ENCODE measurements at regions not wholly inside any gene's neighbourhood (a gene's known extent, or its start where the extent isn't known, plus 50 kb on each side); places are given as distances from the start of the nearest gene placed in this dataset.

DNA sequence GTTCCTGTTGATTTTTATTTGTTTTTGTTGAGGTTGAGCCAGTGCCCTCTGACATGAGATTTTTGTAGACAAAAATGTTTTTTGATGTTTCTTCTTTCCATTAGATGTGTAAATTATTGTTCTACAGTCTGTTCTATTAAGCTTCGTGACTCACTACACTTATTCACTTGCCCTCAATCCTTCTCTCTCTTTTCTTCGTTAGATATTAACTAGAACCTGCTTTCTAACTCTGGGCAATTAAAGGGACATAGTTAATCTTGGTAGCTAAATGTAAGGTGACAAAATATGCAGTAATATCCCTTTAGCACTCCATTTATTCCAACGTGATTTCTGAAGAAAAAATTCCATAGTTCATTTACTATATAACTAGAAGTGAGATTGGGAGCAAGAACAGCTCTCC, 333.9 kb downstream of the PDHA2 start:
- no peak overlapping the region for H2AFZ ChIP-seq (ENCODE audit: insufficient read depth, low read length, poor library complexity)

DNA sequence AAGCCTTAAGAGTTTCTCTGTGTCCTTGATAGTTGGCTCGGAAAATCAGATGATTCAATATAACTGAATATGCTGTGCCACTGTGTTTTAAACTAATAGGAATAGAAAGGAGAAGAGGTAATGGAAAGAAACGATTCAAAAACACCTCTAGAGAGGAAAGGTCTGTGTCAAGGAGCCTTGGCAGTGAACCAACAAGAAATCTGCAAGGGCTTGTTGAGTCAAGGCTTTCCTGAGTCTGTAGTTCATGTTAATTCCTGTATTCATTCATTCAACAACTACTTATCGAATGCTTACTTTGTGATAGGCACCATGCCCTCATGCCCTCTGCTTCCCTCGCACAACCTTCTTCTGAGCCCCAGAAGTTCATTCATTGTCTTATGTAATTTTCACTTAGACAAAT, 336.0 kb downstream of the PDHA2 start:
- no peak overlapping the region for H3K4me3 ChIP-seq (ENCODE audit: low read depth, low read length)
- H2BK5ac ChIP-seq (ENCODE audit: low read depth, low read length, poor library complexity) = no peak overlapping the region
- H3K14ac ChIP-seq (ENCODE audit: low read length) = no peak overlapping the region
- H3K4me2 ChIP-seq (ENCODE audit: low read length) = no peak overlapping the region
- H2AK5ac ChIP-seq (ENCODE audit: low read length) = no peak overlapping the region
- no peak overlapping the region for H3K9ac ChIP-seq (ENCODE audit: low read length)
- no peak overlapping the region for H3K27ac ChIP-seq (ENCODE audit: low read depth, low read length)
- H3K79me1 ChIP-seq (ENCODE audit: low read length) = no peaks in the 10 kb centered on the region
- H3K18ac ChIP-seq (ENCODE audit: low read length) = no peak overlapping the region
- no peak overlapping the region for H2BK12ac ChIP-seq (ENCODE audit: low read length)
- no peak overlapping the region for H3K23ac ChIP-seq (ENCODE audit: low read length)
- no peaks in the 10 kb centered on the region for H3K9me3 ChIP-seq (ENCODE audit: insufficient read depth, low read depth, low read length)
- no peak overlapping the region for H2BK120ac ChIP-seq (ENCODE audit: insufficient read depth, low read length, poor library complexity)
- no peaks in the 10 kb centered on the region for H3K4me1 ChIP-seq (ENCODE audit: control insufficient read depth in 1 of 2, insufficient read depth in 2 of 2, low read length in 2 of 2)
- no peak overlapping the region for H2AFZ ChIP-seq (ENCODE audit: insufficient read depth, low read length, poor library complexity)
- DNase-seq = no peak
- no CpG with 5 or more reads among the region's 4 CpGs for WGBS (ENCODE audit: extremely low coverage, insufficient coverage, insufficient read length)
- no peaks in the 10 kb centered on the region for H3K36me3 ChIP-seq (ENCODE audit: control insufficient read depth in 1 of 2, insufficient read depth in 2 of 2, low read length in 2 of 2)
- no peak overlapping the region for H4K91ac ChIP-seq (ENCODE audit: low read depth, low read length)
- no peaks in the 10 kb centered on the region for H3K79me2 ChIP-seq (ENCODE audit: control insufficient read depth, insufficient read depth, low read length, poor library complexity)
- no peak overlapping the region for H3K4ac ChIP-seq (ENCODE audit: low read depth, low read length)
- no peaks in the 10 kb centered on the region for H3K27me3 ChIP-seq (ENCODE audit: insufficient read depth, low read length)
- no peak overlapping the region for H4K12ac ChIP-seq (ENCODE audit: low read depth, low read length)
- no peak overlapping the region for H4K8ac ChIP-seq (ENCODE audit: low read depth, low read length)

More for the DNA sequence above, 333.9 kb downstream of the PDHA2 start:
- H3K14ac ChIP-seq (ENCODE audit: low read length) = no peak overlapping the region
- no peak overlapping the region for H2BK5ac ChIP-seq (ENCODE audit: low read depth, low read length, poor library complexity)
- no peak overlapping the region for H3K4ac ChIP-seq (ENCODE audit: low read depth, low read length)
- no peak overlapping the region for H3K9ac ChIP-seq (ENCODE audit: low read length)
- H2AK5ac ChIP-seq (ENCODE audit: low read length) = no peak overlapping the region
- no peak overlapping the region for H3K18ac ChIP-seq (ENCODE audit: low read length)
- H3K4me1 ChIP-seq (ENCODE audit: control insufficient read depth in 1 of 2, insufficient read depth in 2 of 2, low read length in 2 of 2) = no peaks in the 10 kb centered on the region
- no peak overlapping the region for H3K4me3 ChIP-seq (ENCODE audit: low read depth, low read length)
- no peaks in the 10 kb centered on the region for H3K79me1 ChIP-seq (ENCODE audit: low read length)
- no peak overlapping the region for H2BK120ac ChIP-seq (ENCODE audit: insufficient read depth, low read length, poor library complexity)
- no peak overlapping the region for H3K27ac ChIP-seq (ENCODE audit: low read depth, low read length)
- H4K91ac ChIP-seq (ENCODE audit: low read depth, low read length) = no peak overlapping the region
- H4K12ac ChIP-seq (ENCODE audit: low read depth, low read length) = no peak overlapping the region
- no peaks in the 10 kb centered on the region for H3K79me2 ChIP-seq (ENCODE audit: control insufficient read depth, insufficient read depth, low read length, poor library complexity)
- no peak overlapping the region for H3K4me2 ChIP-seq (ENCODE audit: low read length)
- DNase-seq = no peak
- H2BK12ac ChIP-seq (ENCODE audit: low read length) = no peak overlapping the region
- H4K8ac ChIP-seq (ENCODE audit: low read depth, low read length) = no peak overlapping the region
- no CpG with 5 or more reads among the region's 3 CpGs for WGBS (ENCODE audit: extremely low coverage, insufficient coverage, insufficient read length)
- H3K23ac ChIP-seq (ENCODE audit: low read length) = no peak overlapping the region
- H3K27me3 ChIP-seq (ENCODE audit: insufficient read depth, low read length) = no peaks in the 10 kb centered on the region
- no peaks in the 10 kb centered on the region for H3K9me3 ChIP-seq (ENCODE audit: insufficient read depth, low read depth, low read length)
- no peaks in the 10 kb centered on the region for H3K36me3 ChIP-seq (ENCODE audit: control insufficient read depth in 1 of 2, insufficient read depth in 2 of 2, low read length in 2 of 2)

DNA sequence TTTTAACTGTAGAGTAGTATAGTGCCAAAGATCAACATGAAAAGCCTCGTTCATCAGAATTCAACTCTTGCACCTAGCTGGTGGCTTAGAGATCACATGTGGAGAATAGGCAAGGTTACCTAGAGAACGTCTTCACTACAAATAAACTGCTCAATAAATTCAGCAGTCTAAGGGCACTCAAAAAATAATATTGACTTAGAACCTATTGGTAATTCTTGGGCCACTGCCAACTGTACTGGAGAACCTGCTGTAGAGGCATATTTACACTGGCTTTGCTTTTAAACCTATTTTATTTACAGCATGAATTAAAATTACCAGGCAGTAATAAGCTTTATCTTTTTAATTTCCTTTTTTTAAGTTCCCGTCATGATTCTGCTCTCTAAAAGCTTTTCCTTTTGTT, 343.7 kb downstream of the PDHA2 start:
- Histone ChIP-seq H3K9me3 (ENCODE audit: insufficient read depth, low read depth, low read length) (no peaks in the 10 kb centered on the region), H4K91ac (ENCODE audit: low read depth, low read length) (no peak overlapping the region)
- no CpG with 5 or more reads among the region's 3 CpGs for WGBS (ENCODE audit: extremely low coverage, insufficient coverage, insufficient read length)

DNA sequence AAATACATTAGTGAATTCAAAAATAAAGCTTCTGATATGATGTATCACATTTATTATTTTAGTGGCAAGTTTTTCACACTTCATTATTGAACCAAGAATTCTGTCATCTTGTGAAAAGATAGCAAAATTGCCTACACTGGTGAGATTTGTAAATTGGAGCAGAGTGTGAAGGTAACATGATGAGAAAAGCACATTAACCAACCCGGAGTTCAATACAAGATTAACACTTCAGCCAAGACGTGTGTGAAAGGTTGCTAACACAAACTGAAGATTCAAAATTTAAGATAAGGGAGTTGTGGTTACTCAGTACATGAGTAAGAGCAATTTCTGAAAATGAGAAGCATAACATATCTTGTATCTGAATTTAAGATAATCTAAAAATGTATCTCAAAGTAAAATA, 346.7 kb downstream of the PDHA2 start:
- Histone ChIP-seq H3K27ac (ENCODE audit: low read depth, low read length) (no peak overlapping the region), H3K14ac (ENCODE audit: low read length) (no peak overlapping the region), H2BK120ac (ENCODE audit: insufficient read depth, low read length, poor library complexity) (no peak overlapping the region), H4K8ac (ENCODE audit: low read depth, low read length) (no peak overlapping the region), H3K4me1 (ENCODE audit: control insufficient read depth in 1 of 2, insufficient read depth in 2 of 2, low read length in 2 of 2) (no peaks in the 10 kb centered on the region), H3K79me1 (ENCODE audit: low read length) (no peaks in the 10 kb centered on the region), H3K4me3 (ENCODE audit: low read depth, low read length) (no peak overlapping the region), H3K27me3 (ENCODE audit: insufficient read depth, low read length) (no peaks in the 10 kb centered on the region), H2BK12ac (ENCODE audit: low read length) (no peak overlapping the region), H3K18ac (ENCODE audit: low read length) (no peak overlapping the region), H2AK5ac (ENCODE audit: low read length) (no peak overlapping the region), H3K36me3 (ENCODE audit: control insufficient read depth in 1 of 2, insufficient read depth in 2 of 2, low read length in 2 of 2) (no peaks in the 10 kb centered on the region), H4K91ac (ENCODE audit: low read depth, low read length) (no peak overlapping the region), H2BK5ac (ENCODE audit: low read depth, low read length, poor library complexity) (no peak overlapping the region), H3K23ac (ENCODE audit: low read length) (no peak overlapping the region), H3K4ac (ENCODE audit: low read depth, low read length) (no peak overlapping the region), H3K79me2 (ENCODE audit: control insufficient read depth, insufficient read depth, low read length, poor library complexity) (no peaks in the 10 kb centered on the region), H3K9me3 (ENCODE audit: insufficient read depth, low read depth, low read length) (no peaks in the 10 kb centered on the region), H3K9ac (ENCODE audit: low read length) (no peak overlapping the region), H2AFZ (ENCODE audit: insufficient read depth, low read length, poor library complexity) (no peak overlapping the region), H4K12ac (ENCODE audit: low read depth, low read length) (no peak overlapping the region), H3K4me2 (ENCODE audit: low read length) (no peak overlapping the region)
- WGBS (ENCODE audit: extremely low coverage, insufficient coverage, insufficient read length) = no CpG with 5 or more reads among the region's 2 CpGs
- no peak for DNase-seq

More for the DNA sequence above, 343.7 kb downstream of the PDHA2 start:
- Histone ChIP-seq H3K36me3 (ENCODE audit: control insufficient read depth in 1 of 2, insufficient read depth in 2 of 2, low read length in 2 of 2) (no peaks in the 10 kb centered on the region), H4K8ac (ENCODE audit: low read depth, low read length) (no peak overlapping the region), H2AK5ac (ENCODE audit: low read length) (no peak overlapping the region), H3K14ac (ENCODE audit: low read length) (no peak overlapping the region), H2BK5ac (ENCODE audit: low read depth, low read length, poor library complexity) (no peak overlapping the region), H3K4me3 (ENCODE audit: low read depth, low read length) (no peak overlapping the region), H2BK120ac (ENCODE audit: insufficient read depth, low read length, poor library complexity) (no peak overlapping the region), H2AFZ (ENCODE audit: insufficient read depth, low read length, poor library complexity) (no peak overlapping the region), H3K4ac (ENCODE audit: low read depth, low read length) (no peak overlapping the region), H2BK12ac (ENCODE audit: low read length) (no peak overlapping the region), H3K79me2 (ENCODE audit: control insufficient read depth, insufficient read depth, low read length, poor library complexity) (no peaks in the 10 kb centered on the region), H3K23ac (ENCODE audit: low read length) (no peak overlapping the region), H4K12ac (ENCODE audit: low read depth, low read length) (no peak overlapping the region), H3K9ac (ENCODE audit: low read length) (no peak overlapping the region), H3K79me1 (ENCODE audit: low read length) (no peaks in the 10 kb centered on the region), H3K27me3 (ENCODE audit: insufficient read depth, low read length) (no peaks in the 10 kb centered on the region), H3K27ac (ENCODE audit: low read depth, low read length) (no peak overlapping the region), H3K4me1 (ENCODE audit: control insufficient read depth in 1 of 2, insufficient read depth in 2 of 2, low read length in 2 of 2) (no peaks in the 10 kb centered on the region), H3K18ac (ENCODE audit: low read length) (no peak overlapping the region), H3K4me2 (ENCODE audit: low read length) (no peak overlapping the region)
- no peak for DNase-seq

Measured in trophoblast cell (in vitro differentiated cells and primary cell).